ENCODE measurements at regions not wholly inside any gene's neighbourhood (a gene's known extent, or its start where the extent isn't known, plus 50 kb on each side); places are given as distances from the start of the nearest gene placed in this dataset.

GRCh38 chrX:1779626-1780025, 164.8 kb downstream of the ASMT start:
- DNase-seq = no peak
- Histone ChIP-seq H3K9ac (ENCODE audit: insufficient read depth, low read length, poor library complexity, severe bottlenecking) (no peak overlapping the region), H3K27ac (ENCODE audit: low read depth in 1 of 2, low read length in 2 of 2) (no peak overlapping the region), H3K4me3 (replicated peaks in 1 of 3; ENCODE audit: low read depth in 2 of 3, low read length in 3 of 3) (no peak overlapping the region), H3K4me1 (ENCODE audit: control insufficient read depth in 1 of 2, insufficient read depth in 2 of 2, low read length in 2 of 2) (no peaks in the 10 kb centered on the region), H3K27me3 (ENCODE audit: control insufficient read depth in 2 of 2, insufficient read depth in 2 of 2, low read length in 2 of 2) (no peaks in the 10 kb centered on the region), H3K9me3 (replicated peaks in 1 of 2; ENCODE audit: control insufficient read depth in 1 of 2, insufficient read depth in 1 of 2, low read length in 2 of 2) (peaks cover under 1 to 7% of the 10 kb centered on the region in 2 donors), H2AFZ (ENCODE audit: insufficient read depth, low read depth, low read length, poor library complexity, severe bottlenecking) (no peak overlapping the region), H3K36me3 (replicated peaks in 1 of 2; ENCODE audit: control insufficient read depth in 1 of 2, insufficient read depth in 2 of 2, low read length in 2 of 2) (no peaks in the 10 kb centered on the region), H3K4me2 (replicated peaks; ENCODE audit: extremely low read depth, low read length, poor library complexity, severe bottlenecking) (no peak overlapping the region), H4K20me1 (ENCODE audit: insufficient read depth, low read length) (no peaks in the 10 kb centered on the region), H3K79me2 (ENCODE audit: insufficient read depth, low read length) (no peaks in the 10 kb centered on the region)
- Mint-ChIP-seq H3K4me1 (no peaks in the 10 kb centered on the region), H3K36me3 (no peaks in the 10 kb centered on the region), H3K9me3 (peaks cover 3 to 13% (median 7%) of the 10 kb centered on the region in 7 donors), H3K4me3 (no peak overlapping the region), H3K27me3 (ENCODE audit: low read depth in 3 of 3) (peaks cover 3 to 11% (median 6%) of the 10 kb centered on the region in 3 donors), H3K27ac (no peak overlapping the region)
- WGBS (ENCODE audit: insufficient coverage) = 94% methylated on average over 4 of the region's 6 CpGs
- no peak for TF ChIP-seq CTCF (IDR thresholded peaks at IDR 0.05)
- intact Hi-C loops (cut with micrococcal nuclease) = no loop called here

GRCh38 chrX:1781766-1782165, 166.9 kb downstream of the ASMT start:
- H2AFZ ChIP-seq (ENCODE audit: insufficient read depth, low read depth, low read length, poor library complexity, severe bottlenecking) = no peak overlapping the region
- Mint-ChIP-seq H3K9me3 (peaks cover 9 to 19% (median 11%) of the 10 kb centered on the region in 7 donors), H3K27ac (no peak overlapping the region), H3K4me1 (no peaks in the 10 kb centered on the region), H3K4me3 (no peak overlapping the region), H3K27me3 (ENCODE audit: low read depth in 3 of 3) (peaks cover 3 to 12% (median 3%) of the 10 kb centered on the region in 3 donors), H3K36me3 (no peaks in the 10 kb centered on the region)
- H3K4me2 ChIP-seq (replicated peaks; ENCODE audit: extremely low read depth, low read length, poor library complexity, severe bottlenecking) = no peak overlapping the region
- H3K9ac ChIP-seq (ENCODE audit: insufficient read depth, low read length, poor library complexity, severe bottlenecking) = no peak overlapping the region
- no peak for DNase-seq
- no peak overlapping the region for H3K27ac ChIP-seq (ENCODE audit: low read depth in 1 of 2, low read length in 2 of 2)
- H3K9me3 ChIP-seq (replicated peaks in 1 of 2; ENCODE audit: control insufficient read depth in 1 of 2, insufficient read depth in 1 of 2, low read length in 2 of 2) = peaks cover 11 to 17% of the 10 kb centered on the region in 2 donors
- WGBS (ENCODE audit: insufficient coverage) = 94% methylated on average over 10 of the region's 11 CpGs
- no peaks in the 10 kb centered on the region for H4K20me1 ChIP-seq (ENCODE audit: insufficient read depth, low read length)
- intact Hi-C loops (cut with micrococcal nuclease) = no loop called here
- H3K4me3 ChIP-seq (replicated peaks in 1 of 3; ENCODE audit: low read depth in 2 of 3, low read length in 3 of 3) = no peak overlapping the region
- H3K36me3 ChIP-seq (replicated peaks in 1 of 2; ENCODE audit: control insufficient read depth in 1 of 2, insufficient read depth in 2 of 2, low read length in 2 of 2) = no peaks in the 10 kb centered on the region
- TF ChIP-seq CTCF (IDR thresholded peaks at IDR 0.05) = no peak
- H3K27me3 ChIP-seq (ENCODE audit: control insufficient read depth in 2 of 2, insufficient read depth in 2 of 2, low read length in 2 of 2) = no peaks in the 10 kb centered on the region
- no peaks in the 10 kb centered on the region for H3K4me1 ChIP-seq (ENCODE audit: control insufficient read depth in 1 of 2, insufficient read depth in 2 of 2, low read length in 2 of 2)
- H3K79me2 ChIP-seq (ENCODE audit: insufficient read depth, low read length) = no peaks in the 10 kb centered on the region

All from CD14-positive monocyte (primary cell).